Retinal pigment epithelial cell (primary cell): ENCODE measurements at regions not wholly inside any gene's neighbourhood (a gene's known extent, or its start where the extent isn't known, plus 50 kb on each side); places are given as distances from the start of the nearest gene placed in this dataset.
A peak's percentile ranks its signal among the peaks of the same experiment; 100 is the strongest.

ENCODE experiments used
- DNase-seq: peaks from one replicate; pipeline ENCODE4 v3.0.0-alpha.2; 2010; ENCODE audit warnings: low read depth
- H3K4me3 ChIP-seq: 2 replicates; pipeline ENCODE4 v1.5.1; 2011; ENCODE audit warnings: mild to moderate bottlenecking, low read length, control low read depth, moderate library complexity
- CTCF ChIP-seq: conservative IDR thresholded peaks from 2 replicates; pipeline ENCODE4 v1.5.1; 2011; ENCODE audit warnings: low read depth, low read length, control low read depth, inconsistent platforms

- no peak for DNase-seq
- no peak overlapping the region for H3K4me3 ChIP-seq
- no peak for TF ChIP-seq CTCF
Measured at GRCh38 chr3:30435861-30436331, 170.5 kb upstream of the TGFBR2 start.

GRCh38 chr3:30437171-30437601 is 169.2 kb upstream of the TGFBR2 start:
- no peak overlapping the region for H3K4me3 ChIP-seq
- DNase-seq = no peak
- no peak for TF ChIP-seq CTCF

- DNase-seq = no peak
- no peak for TF ChIP-seq CTCF
- no peak overlapping the region for H3K4me3 ChIP-seq
Measured at GRCh38 chr3:30438126-30438525, 168.3 kb upstream of the TGFBR2 start.

GRCh38 chr3:30439451-30440053 is 166.8 kb upstream of the TGFBR2 start:
- H3K4me3 ChIP-seq = no peak overlapping the region
- DNase-seq = no peak
- TF ChIP-seq CTCF = no peak

GRCh38 chr3:30440147-30440604 is 166.2 kb upstream of the TGFBR2 start:
- TF ChIP-seq CTCF = no peak
- no peak for DNase-seq
- no peak overlapping the region for H3K4me3 ChIP-seq

GRCh38 chr3:30440880-30441279 is 165.5 kb upstream of the TGFBR2 start:
- TF ChIP-seq CTCF = no peak
- H3K4me3 ChIP-seq = no peak overlapping the region
- peak; percentile 89 for DNase-seq
